Activated T-cell treated with anti-CD3 and anti-CD28 coated beads, Interleukin-2, amount 50 U/mL, for 1 hour (primary cell): ENCODE measurements at regions not wholly inside any gene's neighbourhood (a gene's known extent, or its start where the extent isn't known, plus 50 kb on each side); places are given as distances from the start of the nearest gene placed in this dataset.

ENCODE experiments used
- DNase-seq: peaks from one replicate; pipeline ENCODE4 v3.0.0-alpha.2; 2020

- no peak for DNase-seq
Observed at GRCh38 chr12:93135286-93136239, 206.5 kb upstream of the EEA1 start.

- no peak for DNase-seq
Observed at GRCh38 chr12:93136253-93137055, 207.4 kb upstream of the EEA1 start.

- DNase-seq = no peak
Observed at GRCh38 chr12:93137656-93138612, 208.8 kb upstream of the EEA1 start.

- no peak for DNase-seq
Observed at GRCh38 chr12:93139028-93139665, 210.1 kb upstream of the EEA1 start.

- DNase-seq = no peak
Observed at GRCh38 chr12:93140325-93140724, 211.2 kb upstream of the EEA1 start.

- DNase-seq = no peak
Observed at GRCh38 chr12:93140801-93141200, 211.7 kb upstream of the EEA1 start.

- no peak for DNase-seq
Observed at GRCh38 chr12:93142881-93143280, 213.8 kb upstream of the EEA1 start.

GRCh38 chr12:93144109-93144508 is 215.0 kb upstream of the EEA1 start:
- DNase-seq = no peak

GRCh38 chr12:93145086-93145485 is 216.0 kb upstream of the EEA1 start:
- no peak for DNase-seq

GRCh38 chr12:93146263-93146939 is 217.3 kb upstream of the EEA1 start:
- DNase-seq = no peak

GRCh38 chr12:93146970-93147369 is 217.9 kb upstream of the EEA1 start:
- DNase-seq = no peak

GRCh38 chr12:93148412-93148811 is 219.3 kb upstream of the EEA1 start:
- DNase-seq = no peak

- no peak for DNase-seq
Observed at GRCh38 chr12:93149229-93149628, 220.1 kb upstream of the EEA1 start.

GRCh38 chr12:93151079-93151762 is 222.1 kb upstream of the EEA1 start:
- DNase-seq = no peak

GRCh38 chr12:93152617-93153016 is 223.5 kb upstream of the EEA1 start:
- no peak for DNase-seq

GRCh38 chr12:93153321-93153720 is 224.2 kb upstream of the EEA1 start:
- DNase-seq = no peak

- no peak for DNase-seq
Observed at GRCh38 chr12:93154096-93154728, 223.5 kb upstream of the NUDT4 start.

GRCh38 chr12:93154753-93155480 is 222.8 kb upstream of the NUDT4 start:
- DNase-seq = no peak

GRCh38 chr12:93156086-93156716 is 221.5 kb upstream of the NUDT4 start:
- no peak for DNase-seq
